Activated naive CD8-positive, alpha-beta T cell (primary cell): ENCODE measurements at regions not wholly inside any gene's neighbourhood (a gene's known extent, or its start where the extent isn't known, plus 50 kb on each side); places are given as distances from the start of the nearest gene placed in this dataset.

ENCODE experiments used
- H3K27ac Mint-ChIP-seq: one replicate; pipeline ENCODE4 v1.8.0; 2021; ENCODE audit warnings: mixed read lengths
- H3K27me3 Mint-ChIP-seq: one replicate; pipeline ENCODE4 v1.8.0; 2021; ENCODE audit warnings: mixed read lengths
- H3K36me3 Mint-ChIP-seq: one replicate; pipeline ENCODE4 v1.8.0; 2021; ENCODE audit warnings: mixed read lengths
- H3K4me1 Mint-ChIP-seq: one replicate; pipeline ENCODE4 v1.8.0; 2021; ENCODE audit warnings: low read depth, mixed read lengths
- H3K4me3 Mint-ChIP-seq: one replicate; pipeline ENCODE4 v1.8.0; 2021; ENCODE audit warnings: mild to moderate bottlenecking, mixed read lengths
- H3K9me3 Mint-ChIP-seq: one replicate; pipeline ENCODE4 v1.8.0; 2021; ENCODE audit warnings: low read depth, mixed read lengths

DNA sequence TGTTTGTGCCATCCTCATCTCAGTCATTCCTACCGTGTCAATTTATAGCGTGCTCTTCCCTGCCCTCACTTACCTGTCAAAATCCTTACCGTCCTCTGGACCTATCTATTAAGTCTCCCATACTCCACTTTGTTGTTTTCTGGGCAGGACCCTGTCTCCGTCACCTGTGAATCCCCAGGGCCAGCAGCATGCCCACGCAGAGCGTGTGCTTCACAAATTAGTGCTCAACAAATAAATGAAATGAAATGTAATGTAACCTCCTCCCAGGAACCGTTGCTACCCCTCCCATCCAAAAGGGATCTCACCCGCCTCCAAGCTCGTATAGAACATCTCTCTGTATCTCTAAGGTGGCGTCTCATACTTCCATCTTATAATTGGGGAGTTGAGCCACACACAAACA is 589.9 kb upstream of the MGMT start:
- Mint-ChIP-seq H3K36me3 (no peaks in the 10 kb centered on the region), H3K4me3 (no peak overlapping the region), H3K27me3 (peaks cover 5% of the 10 kb centered on the region), H3K9me3 (no peaks in the 10 kb centered on the region), H3K4me1 (no peaks in the 10 kb centered on the region), H3K27ac (no peak overlapping the region)

DNA sequence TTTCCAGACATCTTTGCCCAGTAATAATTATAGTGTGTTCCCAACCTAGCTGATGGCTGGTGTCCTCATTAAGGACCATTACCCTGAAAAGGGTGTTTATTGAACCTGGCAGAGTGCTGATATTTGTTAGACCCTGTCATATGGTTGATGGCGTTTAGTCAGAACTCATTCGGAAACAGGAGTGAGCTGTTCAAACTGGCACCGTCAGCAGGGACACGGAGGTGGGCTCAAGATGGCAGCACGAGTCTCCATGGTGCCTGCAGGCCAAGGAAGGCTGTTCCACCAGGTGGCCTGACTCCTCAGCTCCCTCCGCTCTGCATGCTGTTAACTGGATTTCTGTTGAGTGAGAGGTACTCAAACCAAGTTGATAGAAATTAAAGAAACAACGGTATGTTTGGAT is 589.1 kb upstream of the MGMT start:
- Mint-ChIP-seq H3K27me3 (peaks cover 5% of the 10 kb centered on the region), H3K9me3 (no peaks in the 10 kb centered on the region), H3K4me1 (no peaks in the 10 kb centered on the region), H3K36me3 (no peaks in the 10 kb centered on the region), H3K4me3 (no peak overlapping the region), H3K27ac (no peak overlapping the region)

DNA sequence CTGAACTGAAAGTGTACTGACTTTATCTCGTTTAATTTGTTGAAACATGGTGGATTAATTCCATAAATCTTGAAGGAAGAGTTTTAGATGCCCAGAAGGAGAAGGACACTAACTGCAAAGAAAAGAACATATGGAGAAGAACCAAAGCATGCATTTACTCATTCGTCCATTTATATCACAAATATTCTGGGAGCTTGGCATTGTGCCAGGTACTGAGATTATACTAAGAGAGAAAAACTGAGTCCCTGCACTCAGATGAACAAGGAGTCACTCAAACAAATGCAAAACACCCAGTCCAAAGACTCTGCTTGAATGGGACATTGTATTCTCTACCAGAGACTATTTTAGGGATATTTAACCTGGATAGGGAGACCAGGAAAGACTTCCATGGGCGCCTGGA is 588.0 kb upstream of the MGMT start:
- no peak overlapping the region for H3K27ac Mint-ChIP-seq
- peaks cover 5% of the 10 kb centered on the region for H3K27me3 Mint-ChIP-seq
- no peaks in the 10 kb centered on the region for H3K36me3 Mint-ChIP-seq
- H3K4me1 Mint-ChIP-seq = no peaks in the 10 kb centered on the region
- H3K9me3 Mint-ChIP-seq = no peaks in the 10 kb centered on the region
- H3K4me3 Mint-ChIP-seq = no peak overlapping the region

DNA sequence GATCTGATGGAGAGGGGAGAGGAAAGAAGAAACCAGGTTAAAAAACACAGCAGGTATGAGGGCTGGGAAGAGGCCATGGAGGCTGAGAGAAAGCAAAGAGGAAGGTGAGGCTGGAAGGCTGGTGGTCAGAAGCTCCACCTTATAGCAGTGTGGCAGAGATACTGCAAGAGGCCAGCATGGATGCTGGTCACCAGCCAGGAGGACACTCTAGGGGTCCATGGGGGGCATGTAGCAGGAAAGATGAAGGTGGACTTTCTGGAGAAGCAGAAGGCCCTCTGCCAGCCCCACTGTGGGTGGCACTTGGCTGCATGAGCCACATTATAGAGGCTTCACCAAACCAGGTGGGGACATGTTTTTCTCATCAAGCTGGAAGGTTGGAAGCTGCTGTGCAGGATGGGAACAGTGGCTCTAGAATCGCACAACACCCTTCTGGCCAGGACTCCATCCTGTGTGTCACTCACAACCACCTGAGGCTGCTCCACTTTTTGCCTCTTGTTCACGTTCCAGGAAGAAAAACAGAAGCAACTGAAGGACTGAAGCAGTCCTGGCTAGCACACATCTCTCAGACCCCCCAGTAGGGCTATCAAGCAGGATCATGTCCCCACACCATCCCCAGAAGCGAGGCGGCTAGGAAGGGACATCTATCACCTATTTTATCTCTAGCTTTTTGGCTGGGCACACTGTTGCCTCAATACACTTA is 587.5 kb upstream of the MGMT start:
- H3K4me3 Mint-ChIP-seq = no peak overlapping the region

DNA sequence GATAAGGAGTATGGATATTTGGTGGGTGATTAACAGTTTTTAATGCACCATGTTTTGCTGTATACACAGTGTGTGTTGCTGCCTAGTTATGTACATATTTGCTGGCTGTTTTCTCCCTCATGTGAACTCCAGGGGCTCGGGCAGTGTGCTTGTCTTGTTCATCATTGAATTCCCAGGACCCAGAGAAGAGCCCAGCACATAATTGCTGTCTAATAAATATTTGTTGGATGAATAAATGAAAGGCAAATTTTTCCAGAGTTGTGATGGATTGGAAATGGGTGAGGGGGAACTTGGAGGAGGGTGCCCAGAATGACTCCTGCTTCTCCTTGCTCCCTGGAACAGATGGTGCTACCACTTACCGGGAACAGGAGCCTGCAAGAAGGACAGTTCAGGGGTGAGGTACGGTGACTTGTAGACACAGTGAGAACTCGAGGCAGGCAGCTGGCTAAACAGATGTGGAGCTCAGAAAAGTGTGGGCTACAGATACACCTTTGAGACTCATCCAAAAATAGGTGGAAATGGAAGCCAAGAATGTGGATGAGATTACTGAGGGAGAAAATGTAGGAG is 586.8 kb upstream of the MGMT start:
- Mint-ChIP-seq H3K27me3 (peaks cover 5% of the 10 kb centered on the region), H3K9me3 (no peaks in the 10 kb centered on the region), H3K4me1 (no peaks in the 10 kb centered on the region), H3K4me3 (no peak overlapping the region), H3K36me3 (no peaks in the 10 kb centered on the region), H3K27ac (no peak overlapping the region)

More for the DNA sequence above, 587.5 kb upstream of the MGMT start:
- Mint-ChIP-seq H3K9me3 (no peaks in the 10 kb centered on the region), H3K27ac (no peak overlapping the region), H3K4me1 (no peaks in the 10 kb centered on the region), H3K27me3 (peaks cover 5% of the 10 kb centered on the region), H3K36me3 (no peaks in the 10 kb centered on the region)

DNA sequence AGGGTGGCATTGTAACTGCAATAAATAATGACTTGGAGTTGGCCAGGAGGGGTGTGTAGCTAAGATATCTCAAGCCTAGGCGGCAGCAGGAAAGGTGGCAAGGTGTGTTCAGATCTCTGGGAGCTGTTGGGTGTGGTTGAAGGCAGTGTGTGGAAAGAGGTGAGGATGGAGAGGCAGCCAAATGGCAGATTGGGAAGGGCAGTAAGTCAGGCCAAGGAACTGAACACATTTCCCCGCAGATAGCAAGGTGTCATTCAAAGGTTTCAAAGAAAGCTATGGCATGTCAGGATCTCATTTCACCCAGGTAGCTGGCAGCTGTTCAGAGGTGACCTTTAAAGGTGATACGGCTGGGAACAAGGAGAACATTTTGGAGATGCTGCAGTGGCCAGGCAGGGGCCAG is 586.0 kb upstream of the MGMT start:
- no peaks in the 10 kb centered on the region for H3K9me3 Mint-ChIP-seq
- H3K4me1 Mint-ChIP-seq = no peaks in the 10 kb centered on the region
- no peak overlapping the region for H3K27ac Mint-ChIP-seq
- no peaks in the 10 kb centered on the region for H3K36me3 Mint-ChIP-seq
- H3K4me3 Mint-ChIP-seq = no peak overlapping the region
- H3K27me3 Mint-ChIP-seq = peaks cover 5% of the 10 kb centered on the region

DNA sequence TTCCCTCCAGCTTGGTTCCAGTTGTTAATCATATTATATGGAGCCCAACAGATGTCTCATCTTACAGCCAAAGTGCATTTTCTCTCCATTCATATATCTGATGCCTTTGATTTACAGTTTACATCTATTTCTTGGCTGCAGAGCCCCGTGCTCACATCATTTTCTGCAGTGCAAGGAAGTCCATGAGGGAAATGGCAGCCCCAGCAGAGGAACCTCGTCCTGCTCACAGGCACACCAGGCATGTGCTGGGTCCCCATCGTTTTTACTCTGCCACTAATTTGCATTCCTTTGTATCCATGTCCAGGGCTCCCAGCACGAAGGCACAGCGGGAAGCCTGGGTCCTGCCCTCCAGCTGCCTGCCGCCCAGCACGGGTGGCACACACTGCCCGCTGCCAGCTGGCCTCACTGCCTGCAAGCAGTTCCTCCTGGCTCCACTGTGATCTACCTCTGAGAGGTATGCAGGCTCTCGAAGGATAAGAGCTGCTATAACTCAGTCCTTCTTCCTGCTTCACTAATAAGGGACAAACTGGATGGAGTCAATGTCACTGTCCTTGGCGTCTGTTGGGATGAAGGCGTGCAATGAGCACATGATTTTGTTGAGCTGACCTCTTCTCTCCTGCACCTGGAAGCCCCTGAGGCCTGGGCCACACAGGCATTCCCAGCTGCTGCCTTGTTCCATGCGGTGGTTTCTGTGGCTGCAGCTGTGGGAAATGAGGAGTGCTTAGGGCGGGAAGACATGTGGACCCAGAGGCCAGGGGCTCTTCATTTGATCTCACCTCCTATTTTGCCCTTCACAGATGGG is 583.6 kb upstream of the MGMT start:
- Mint-ChIP-seq H3K27me3 (peaks cover 3% of the 10 kb centered on the region), H3K4me3 (no peak overlapping the region), H3K4me1 (no peaks in the 10 kb centered on the region), H3K27ac (no peak overlapping the region), H3K9me3 (peaks cover 3% of the 10 kb centered on the region), H3K36me3 (no peaks in the 10 kb centered on the region)

DNA sequence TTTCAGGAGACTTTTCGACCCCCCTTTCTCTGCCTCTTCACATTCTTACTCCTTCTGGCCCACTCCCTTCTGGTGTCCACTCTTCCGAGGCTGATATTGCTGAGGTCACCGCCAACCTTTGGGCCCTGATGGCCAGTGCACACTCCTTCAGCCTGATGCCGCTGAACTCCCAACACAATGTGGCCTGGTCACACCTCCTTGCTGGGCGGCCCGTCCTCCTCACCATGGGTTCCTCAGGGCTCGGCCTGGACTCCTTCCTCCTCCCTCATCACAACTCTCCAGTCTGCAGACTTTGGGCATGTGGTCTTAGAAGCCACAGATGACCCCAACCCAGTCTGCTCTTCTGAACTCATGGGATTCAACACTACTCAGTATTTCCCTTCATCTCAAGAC is 583.0 kb upstream of the MGMT start:
- Mint-ChIP-seq H3K4me3 (no peak overlapping the region), H3K4me1 (no peaks in the 10 kb centered on the region), H3K36me3 (no peaks in the 10 kb centered on the region), H3K27me3 (peaks cover 3% of the 10 kb centered on the region), H3K9me3 (peaks cover 8% of the 10 kb centered on the region), H3K27ac (no peak overlapping the region)

DNA sequence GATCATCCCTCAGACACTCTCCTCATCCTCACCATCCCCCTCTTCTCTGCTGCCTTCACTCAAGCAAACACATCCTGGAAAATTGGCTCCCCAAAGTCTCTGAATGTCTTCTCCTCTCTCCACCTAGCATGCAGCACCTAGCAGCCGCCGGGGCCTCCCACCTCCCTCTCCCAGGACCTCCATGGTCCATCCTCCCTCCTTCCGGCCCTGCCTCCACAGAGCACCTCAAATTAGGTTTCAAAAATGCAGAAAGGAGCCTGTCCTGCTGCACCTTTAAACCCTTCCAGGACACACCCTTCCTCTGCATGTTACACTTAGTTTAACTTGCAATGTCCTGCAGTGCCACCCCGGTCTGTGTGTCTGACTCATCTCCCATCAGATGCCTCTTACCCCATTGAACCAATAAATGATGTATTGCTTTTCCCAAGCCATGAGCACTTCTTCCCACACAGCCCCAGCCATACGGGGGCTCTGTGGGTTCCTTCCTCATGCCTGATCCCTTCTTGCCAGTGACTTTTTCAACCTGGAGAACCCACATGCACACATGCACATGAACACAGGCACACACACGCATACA is 582.5 kb upstream of the MGMT start:
- no peaks in the 10 kb centered on the region for H3K36me3 Mint-ChIP-seq
- peaks cover 8% of the 10 kb centered on the region for H3K9me3 Mint-ChIP-seq
- no peak overlapping the region for H3K4me3 Mint-ChIP-seq
- H3K27me3 Mint-ChIP-seq = no peaks in the 10 kb centered on the region
- no peaks in the 10 kb centered on the region for H3K4me1 Mint-ChIP-seq
- H3K27ac Mint-ChIP-seq = no peak overlapping the region

DNA sequence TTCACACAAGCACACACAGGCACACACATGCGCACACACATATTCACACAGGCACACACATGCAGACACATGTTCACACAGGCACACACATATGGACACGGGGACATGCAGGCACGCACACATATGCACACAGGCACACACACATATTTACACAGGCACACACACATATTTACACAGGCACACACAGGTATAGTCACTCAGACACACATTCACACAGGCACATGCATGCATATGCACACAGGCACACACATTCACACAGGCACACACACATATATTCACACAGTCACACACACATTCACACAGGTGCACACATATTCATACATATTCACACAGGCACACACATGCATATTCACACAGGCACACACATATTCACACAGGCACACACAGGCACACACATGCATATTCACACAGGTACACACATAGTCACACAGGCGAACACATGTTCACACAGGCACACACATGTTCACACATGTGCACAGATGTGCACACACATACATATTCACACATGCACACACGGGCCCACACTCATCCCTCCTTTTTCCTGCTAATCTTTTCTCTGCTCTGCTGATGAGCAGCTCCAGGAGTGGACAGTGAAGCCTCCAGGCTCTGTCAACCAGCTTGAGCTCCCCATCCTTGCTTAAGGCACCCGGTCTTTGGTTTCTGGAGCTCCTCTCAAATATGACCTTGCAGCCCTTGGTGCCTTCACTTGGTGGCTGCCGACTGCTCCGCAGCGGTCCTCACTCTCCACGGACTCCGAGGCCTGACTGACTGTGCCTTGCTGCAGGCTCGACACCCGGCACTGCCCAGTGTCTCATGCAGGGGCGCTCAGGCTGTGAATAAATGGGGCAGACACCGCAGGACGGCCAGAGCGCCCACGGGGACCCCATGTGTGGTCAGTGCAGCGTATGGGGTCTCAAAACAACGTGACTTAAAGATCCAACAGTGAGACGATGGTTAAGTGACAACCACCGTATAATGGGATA is 581.2 kb upstream of the MGMT start:
- Mint-ChIP-seq H3K36me3 (no peaks in the 10 kb centered on the region), H3K27me3 (no peaks in the 10 kb centered on the region), H3K27ac (no peak overlapping the region), H3K4me1 (no peaks in the 10 kb centered on the region), H3K4me3 (no peak overlapping the region), H3K9me3 (peaks cover 8% of the 10 kb centered on the region)

DNA sequence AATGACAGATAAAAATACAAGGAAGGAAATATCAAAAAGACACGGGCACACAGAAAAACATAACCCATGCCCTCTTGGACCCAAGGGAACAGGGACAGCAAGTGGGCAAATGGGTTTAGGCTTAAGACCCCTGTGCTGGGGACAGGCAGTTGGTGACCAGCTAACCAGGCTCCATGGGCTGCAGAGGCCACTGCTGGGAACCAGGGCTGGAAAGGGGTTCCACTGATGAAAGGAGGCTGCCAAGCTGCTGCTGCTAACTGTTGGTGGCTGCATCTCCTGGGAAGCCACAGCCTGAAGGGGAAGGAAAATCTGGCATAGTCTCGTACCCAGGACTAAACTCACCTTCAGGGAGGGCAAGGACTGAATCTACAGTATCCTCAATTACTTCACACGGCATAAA is 579.2 kb upstream of the MGMT start:
- no peak overlapping the region for H3K27ac Mint-ChIP-seq
- peaks cover 8% of the 10 kb centered on the region for H3K9me3 Mint-ChIP-seq
- no peaks in the 10 kb centered on the region for H3K27me3 Mint-ChIP-seq
- no peaks in the 10 kb centered on the region for H3K4me1 Mint-ChIP-seq
- no peaks in the 10 kb centered on the region for H3K36me3 Mint-ChIP-seq
- H3K4me3 Mint-ChIP-seq = no peak overlapping the region

DNA sequence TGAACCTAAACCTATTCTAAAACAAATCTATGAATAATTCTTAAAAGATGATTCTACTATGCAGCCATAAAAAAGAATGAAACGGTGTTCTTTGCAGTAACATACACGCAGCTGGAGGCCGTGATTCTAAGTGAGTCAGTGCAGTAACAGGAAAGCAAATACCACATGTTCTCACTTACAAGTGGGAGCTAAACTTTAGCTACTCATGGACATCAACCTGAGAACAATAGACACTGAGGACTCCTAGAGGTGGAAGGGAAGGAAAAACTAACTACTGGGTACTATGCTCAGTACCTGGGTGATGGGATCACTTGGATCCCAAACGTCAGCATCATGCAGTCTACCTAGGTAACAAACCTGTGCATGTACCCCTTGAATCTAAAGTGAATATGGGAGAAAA is 575.0 kb upstream of the MGMT start:
- Mint-ChIP-seq H3K27me3 (peaks cover 2% of the 10 kb centered on the region), H3K4me3 (no peak overlapping the region), H3K9me3 (peaks cover 8% of the 10 kb centered on the region), H3K27ac (no peak overlapping the region), H3K36me3 (no peaks in the 10 kb centered on the region), H3K4me1 (no peaks in the 10 kb centered on the region)

DNA sequence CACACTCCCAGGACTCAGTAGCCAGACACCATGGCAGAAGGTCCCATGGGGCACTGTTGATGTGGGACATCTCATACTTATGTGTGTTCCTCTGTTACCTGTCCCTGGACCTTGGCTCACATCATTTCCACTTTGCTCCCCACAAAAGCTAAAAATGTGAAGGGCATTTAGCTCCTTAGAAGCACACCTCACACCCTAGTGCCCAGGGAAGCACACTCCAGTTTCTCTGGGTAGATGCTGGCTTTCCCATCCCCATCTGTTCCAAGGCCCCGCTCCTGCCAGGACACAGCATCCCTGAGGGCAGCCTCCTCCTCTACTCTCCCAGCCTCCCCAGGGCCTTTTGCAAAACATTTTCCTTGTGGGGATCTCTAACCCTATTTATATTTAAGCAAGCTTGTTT is 572.4 kb upstream of the MGMT start:
- Mint-ChIP-seq H3K4me3 (no peak overlapping the region), H3K36me3 (no peaks in the 10 kb centered on the region), H3K9me3 (no peaks in the 10 kb centered on the region), H3K27ac (no peak overlapping the region), H3K27me3 (peaks cover 2% of the 10 kb centered on the region), H3K4me1 (no peaks in the 10 kb centered on the region)

DNA sequence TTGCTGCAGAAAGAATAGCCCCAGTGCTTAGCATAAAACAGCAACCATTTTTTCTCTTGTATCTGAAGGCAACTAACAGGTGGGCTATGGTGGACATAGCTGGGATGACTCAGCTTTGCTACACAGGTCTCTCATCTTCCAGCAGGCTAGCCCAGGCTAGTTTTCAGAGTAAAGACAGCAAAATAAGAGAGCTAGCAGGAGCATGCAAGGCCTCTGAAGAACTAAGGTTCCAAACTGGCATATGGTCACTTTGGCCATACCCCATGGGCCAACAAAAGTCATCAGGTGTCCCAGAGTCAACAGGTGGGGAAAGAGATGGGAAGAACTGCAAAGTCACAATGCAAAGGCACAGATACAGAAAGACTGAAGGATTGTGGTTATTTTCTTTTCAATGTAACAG is 571.6 kb upstream of the MGMT start:
- Mint-ChIP-seq H3K36me3 (no peaks in the 10 kb centered on the region), H3K4me3 (no peak overlapping the region), H3K9me3 (no peaks in the 10 kb centered on the region)

More for the DNA sequence above, 571.6 kb upstream of the MGMT start:
- Mint-ChIP-seq H3K27ac (no peak overlapping the region), H3K4me1 (no peaks in the 10 kb centered on the region), H3K27me3 (peaks cover 2% of the 10 kb centered on the region)
